ENCODE measurements at regions not wholly inside any gene's neighbourhood (a gene's known extent, or its start where the extent isn't known, plus 50 kb on each side); places are given as distances from the start of the nearest gene placed in this dataset.

DNA sequence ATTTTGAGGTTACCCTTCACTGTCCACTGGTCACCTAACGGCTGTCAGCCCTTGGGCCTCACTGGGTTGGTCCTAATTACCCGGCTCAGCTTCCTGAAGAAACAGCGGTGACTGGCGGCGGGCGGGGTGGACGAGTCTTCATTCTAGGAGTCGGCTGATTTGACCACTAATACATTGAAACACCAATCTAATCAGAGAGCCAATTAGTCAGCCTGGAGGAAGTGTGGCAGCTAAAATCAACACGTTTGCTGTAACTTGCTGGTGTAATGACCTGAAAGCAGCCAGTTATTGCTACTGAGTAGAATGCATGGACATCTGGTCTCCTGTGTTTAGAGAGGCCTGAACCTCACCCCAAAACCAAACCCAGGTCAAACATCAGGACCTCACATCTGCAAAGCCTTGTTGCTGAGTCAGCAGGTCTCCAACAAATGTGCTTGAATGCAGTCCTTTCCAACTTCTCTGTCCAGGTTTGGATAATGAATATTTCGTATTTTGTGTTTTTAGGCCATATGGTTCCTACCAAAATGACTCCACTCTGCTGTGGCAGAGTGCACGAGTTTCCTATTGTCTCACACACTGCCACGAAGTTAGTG, 496.4 kb downstream of the BRD1 start:
- DNase-seq, result no peak

DNA sequence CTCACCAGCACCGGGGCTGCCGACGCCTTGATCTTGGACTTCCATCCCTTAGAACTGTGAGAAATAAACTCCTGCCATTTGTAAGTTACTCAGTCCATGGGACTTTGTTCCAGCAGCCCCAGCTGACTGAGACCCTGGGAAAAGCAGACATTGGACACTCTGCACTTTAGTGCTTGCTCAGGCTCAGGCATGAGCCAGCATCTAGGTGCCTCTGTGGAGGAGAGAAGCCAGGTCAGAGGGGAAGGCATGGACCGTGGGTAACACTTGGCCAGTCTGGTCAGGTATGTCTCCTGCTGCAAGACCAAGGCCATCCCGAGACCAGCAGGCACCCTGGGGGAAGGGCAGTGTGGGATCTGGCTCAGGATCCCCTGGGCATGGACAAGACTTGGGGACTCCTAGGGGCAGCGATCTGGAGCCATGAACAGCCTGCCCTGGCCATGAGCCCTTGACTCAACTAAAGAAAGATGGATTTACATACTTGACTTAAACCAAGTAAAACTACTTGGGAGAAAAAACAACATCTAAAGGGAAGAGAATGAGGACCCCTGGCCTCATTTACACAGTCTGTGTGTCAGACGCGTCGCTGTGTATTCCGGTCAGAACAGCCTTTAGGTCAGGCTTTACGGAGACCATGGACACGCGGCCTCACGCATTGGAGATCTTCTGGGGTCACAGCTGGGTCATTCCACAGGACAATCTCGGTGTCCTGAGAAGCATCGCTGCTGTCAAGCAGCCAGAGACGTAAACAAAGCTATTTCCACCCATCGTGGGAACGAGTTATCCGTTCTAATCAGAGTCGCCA, 497.1 kb downstream of the BRD1 start:
- Histone ChIP-seq H3K4me1 (no peaks in the 10 kb centered on the region), H3K27ac (no peak overlapping the region), H3K4me3 (no peak overlapping the region), H3K27me3 (peaks cover 0 to 55% (median 0%) of the 10 kb centered on the region in 4 donors), H3K36me3 (no peaks in the 10 kb centered on the region), H3K9me3 (peaks cover 0 to 12% (median 8%) of the 10 kb centered on the region in 3 donors)
- intact Hi-C loops (cut with DNase I), result no loop called here
- WGBS, 2 donors, result 80 to 82% methylated on average over 18 to 19 of the region's 21 CpGs
- TF ChIP-seq, protein P1, sequence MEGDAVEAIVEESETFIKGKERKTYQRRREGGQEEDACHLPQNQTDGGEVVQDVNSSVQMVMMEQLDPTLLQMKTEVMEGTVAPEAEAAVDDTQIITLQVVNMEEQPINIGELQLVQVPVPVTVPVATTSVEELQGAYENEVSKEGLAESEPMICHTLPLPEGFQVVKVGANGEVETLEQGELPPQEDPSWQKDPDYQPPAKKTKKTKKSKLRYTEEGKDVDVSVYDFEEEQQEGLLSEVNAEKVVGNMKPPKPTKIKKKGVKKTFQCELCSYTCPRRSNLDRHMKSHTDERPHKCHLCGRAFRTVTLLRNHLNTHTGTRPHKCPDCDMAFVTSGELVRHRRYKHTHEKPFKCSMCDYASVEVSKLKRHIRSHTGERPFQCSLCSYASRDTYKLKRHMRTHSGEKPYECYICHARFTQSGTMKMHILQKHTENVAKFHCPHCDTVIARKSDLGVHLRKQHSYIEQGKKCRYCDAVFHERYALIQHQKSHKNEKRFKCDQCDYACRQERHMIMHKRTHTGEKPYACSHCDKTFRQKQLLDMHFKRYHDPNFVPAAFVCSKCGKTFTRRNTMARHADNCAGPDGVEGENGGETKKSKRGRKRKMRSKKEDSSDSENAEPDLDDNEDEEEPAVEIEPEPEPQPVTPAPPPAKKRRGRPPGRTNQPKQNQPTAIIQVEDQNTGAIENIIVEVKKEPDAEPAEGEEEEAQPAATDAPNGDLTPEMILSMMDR (IDR thresholded peaks at IDR 0.05), result no peak
- no peak for TF ChIP-seq POLR2A (IDR thresholded peaks at IDR 0.05)
- no peak for DNase-seq

More for the DNA sequence above, 496.4 kb downstream of the BRD1 start:
- WGBS, 2 donors, result 47 to 60% methylated on average over 7 to 8 of the region's 12 CpGs
- no peak overlapping the region for H3K4me3 ChIP-seq
- H3K27me3 ChIP-seq, result peaks cover 0 to 53% (median 0%) of the 10 kb centered on the region in 4 donors
- H3K4me1 ChIP-seq, result no peaks in the 10 kb centered on the region
- H3K9me3 ChIP-seq, result peaks cover 0 to 12% (median 8%) of the 10 kb centered on the region in 3 donors
- H3K27ac ChIP-seq, result no peak overlapping the region
- intact Hi-C loops (cut with DNase I), result no loop called here
- TF ChIP-seq, protein P1 (IDR thresholded peaks at IDR 0.05), result no peak
- no peak for TF ChIP-seq POLR2A (IDR thresholded peaks at IDR 0.05)
- H3K36me3 ChIP-seq, result no peaks in the 10 kb centered on the region

DNA sequence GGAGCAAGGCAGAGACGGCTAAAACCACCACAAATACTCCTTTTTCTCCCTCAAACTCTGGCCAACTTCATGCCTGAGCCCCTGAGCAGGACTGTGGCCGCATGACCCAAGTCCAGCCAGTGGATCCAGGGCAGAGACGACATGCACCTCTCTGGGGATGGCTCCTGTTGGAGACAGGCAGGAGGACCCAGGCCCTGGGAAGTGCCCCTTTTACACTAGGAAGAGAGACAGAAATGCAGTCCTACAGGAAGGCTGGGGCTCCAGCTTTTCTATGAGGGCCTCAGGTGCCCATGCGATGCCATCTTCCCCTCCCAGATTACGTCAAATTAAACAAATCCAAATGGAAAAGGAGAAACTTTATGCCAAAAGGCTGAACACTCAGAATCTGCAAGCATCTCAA, 498.0 kb downstream of the BRD1 start:
- H3K4me3 ChIP-seq, result no peak overlapping the region
- H3K27ac ChIP-seq, result no peak overlapping the region
- H3K36me3 ChIP-seq, result no peaks in the 10 kb centered on the region
- peaks cover 0 to 57% (median 0%) of the 10 kb centered on the region in 4 donors for H3K27me3 ChIP-seq
- intact Hi-C loops (cut with DNase I), result no loop called here
- TF ChIP-seq, protein P1 (IDR thresholded peaks at IDR 0.05), result no peak
- no peak for TF ChIP-seq POLR2A (IDR thresholded peaks at IDR 0.05)
- peaks cover 0 to 12% (median 8%) of the 10 kb centered on the region in 3 donors for H3K9me3 ChIP-seq
- no peak for DNase-seq
- 0 to 52% methylated on average over 1 to 3 of the region's 5 CpGs for WGBS, 2 donors
- H3K4me1 ChIP-seq, result no peaks in the 10 kb centered on the region

DNA sequence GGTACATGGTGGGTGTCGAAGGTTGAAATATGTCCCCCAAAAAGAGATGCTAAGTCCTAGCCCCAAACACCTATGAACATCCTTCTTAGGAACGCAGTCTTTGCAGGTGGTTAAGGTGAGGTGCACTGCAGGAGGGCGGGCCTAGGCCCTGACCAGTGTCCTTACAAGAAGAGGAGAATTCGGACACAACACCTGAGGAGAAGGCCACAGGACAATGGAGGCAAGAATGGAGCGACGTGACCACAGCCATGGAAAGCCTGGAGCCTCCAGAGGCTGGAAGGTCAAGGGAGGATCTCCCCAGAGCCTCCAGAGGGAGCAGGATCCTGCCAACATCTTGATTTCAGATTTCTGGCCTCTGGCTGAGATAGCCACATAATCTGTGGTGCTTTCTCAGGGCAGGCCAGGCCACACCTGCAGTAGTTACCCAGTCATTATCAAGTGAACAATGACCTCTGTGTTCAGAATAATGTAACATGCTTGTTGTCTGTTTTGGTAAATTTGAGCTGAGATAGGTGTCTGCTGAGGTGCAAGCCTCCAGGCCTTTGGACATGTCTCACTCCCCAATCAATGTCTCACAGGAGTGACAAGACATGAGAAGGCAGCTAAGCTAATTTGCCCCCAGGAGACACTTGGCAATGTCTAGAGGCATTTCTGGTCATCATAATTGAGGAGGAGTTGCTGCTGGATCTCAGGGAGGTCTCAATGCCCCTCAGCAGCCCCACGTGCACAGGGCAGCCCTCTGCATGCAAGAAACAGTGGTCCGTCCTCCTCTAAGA, 498.9 kb downstream of the BRD1 start:
- intact Hi-C loops (cut with DNase I), result no loop called here
- no peak overlapping the region for H3K4me3 ChIP-seq
- H3K27ac ChIP-seq, result no peak overlapping the region
- H3K4me1 ChIP-seq, result no peaks in the 10 kb centered on the region
- WGBS, 2 donors, result 78 to 98% methylated on average over 5 to 6 of the region's 8 CpGs
- no peaks in the 10 kb centered on the region for H3K36me3 ChIP-seq
- no peak for DNase-seq
- H3K27me3 ChIP-seq, result peaks cover 0 to 57% (median 0%) of the 10 kb centered on the region in 4 donors
- H3K9me3 ChIP-seq, result peaks cover 0 to 12% (median 8%) of the 10 kb centered on the region in 3 donors
- TF ChIP-seq POLR2A (IDR thresholded peaks at IDR 0.05), result no peak
- TF ChIP-seq, protein P1 (IDR thresholded peaks at IDR 0.05), result no peak

Data from esophagus squamous epithelium (tissue), 5 donors.